GM23338 (cell line): ENCODE measurements at regions not wholly inside any gene's neighbourhood (a gene's known extent, or its start where the extent isn't known, plus 50 kb on each side); places are given as distances from the start of the nearest gene placed in this dataset.

ENCODE experiments used
- ATAC-seq: fragments of 200-7000 bp; cut with Tn5 transposase; 3 replicates; pipeline ENCODE4 v1.9.1; 2020
- DNase-seq: peaks from one replicate; pipeline ENCODE4 v3.0.0-alpha.2; 2015; ENCODE audit warnings: low spot score
- H2AFZ ChIP-seq: fragments of 200-600 bp; sonication (generic); 2 replicates; pipeline ENCODE4 v1.8.0; 2016; ENCODE audit warnings: antibody characterized with exemption, mild to moderate bottlenecking, moderate library complexity
- H3F3A ChIP-seq: fragments of 200-600 bp; sonication (generic); replicated peaks from 2 replicates; pipeline ENCODE4 v1.8.0; 2017; ENCODE audit warnings: antibody characterized with exemption, mixed run types, low read depth
- H3K27ac ChIP-seq: fragments of 200-600 bp; sonication (generic); 2 replicates; pipeline ENCODE4 v1.6.1; 2016; ENCODE audit warnings: low read depth
- H3K27me3 ChIP-seq: fragments of 200-600 bp; sonication (generic); 2 replicates; pipeline ENCODE4 v1.8.0; 2016; ENCODE audit warnings: mild to moderate bottlenecking, mixed run types, moderate library complexity; ENCODE audit not compliant: insufficient read depth
- H3K36me3 ChIP-seq: fragments of 200-600 bp; sonication (generic); 2 replicates; pipeline ENCODE4 v1.8.0; 2016; ENCODE audit warnings: mild to moderate bottlenecking; ENCODE audit not compliant: insufficient read depth
- H3K4me1 ChIP-seq: fragments of 200-600 bp; sonication (generic); 2 replicates; pipeline ENCODE4 v1.8.0; 2016; ENCODE audit warnings: mild to moderate bottlenecking, moderate library complexity; ENCODE audit not compliant: insufficient read depth
- H3K4me2 ChIP-seq: fragments of 200-600 bp; sonication (generic); 2 replicates; pipeline ENCODE4 v1.7.1; 2017; ENCODE audit warnings: mixed run types
- H3K4me3 ChIP-seq: fragments of 200-600 bp; sonication (generic); 2 replicates; pipeline ENCODE4 v1.6.1; 2016; ENCODE audit warnings: mixed run types
- H3K79me2 ChIP-seq: fragments of 200-600 bp; sonication (generic); replicated peaks from 2 replicates; pipeline ENCODE4 v1.8.0; 2017; ENCODE audit warnings: mild to moderate bottlenecking; ENCODE audit not compliant: insufficient read depth
- H3K9me2 ChIP-seq: fragments of 200-600 bp; sonication (generic); 2 replicates; pipeline ENCODE4 v1.8.0; 2017; ENCODE audit not compliant: insufficient read depth
- H4K20me1 ChIP-seq: fragments of 200-600 bp; sonication (generic); replicated peaks from 2 replicates; pipeline ENCODE4 v1.8.0; 2017; ENCODE audit warnings: mild to moderate bottlenecking; ENCODE audit not compliant: insufficient read depth
- H3K27ac Mint-ChIP-seq: 2 replicates; pipeline ENCODE4 v1.8.0; 2020; ENCODE audit warnings: inconsistent platforms, mild to moderate bottlenecking, moderate library complexity, mixed read lengths
- H3K27me3 Mint-ChIP-seq: 3 replicates; pipeline ENCODE4 v1.8.0; 2022; ENCODE audit warnings: low read depth, mild to moderate bottlenecking, moderate library complexity, mixed read lengths, inconsistent platforms; ENCODE audit not compliant: insufficient read depth, poor library complexity
- H3K36me3 Mint-ChIP-seq: 3 replicates; pipeline ENCODE4 v1.8.0; 2021; ENCODE audit warnings: low read depth, mild to moderate bottlenecking, inconsistent platforms, moderate library complexity, mixed read lengths
- H3K4me1 Mint-ChIP-seq: 3 replicates; pipeline ENCODE4 v1.8.0; 2020; ENCODE audit warnings: mild to moderate bottlenecking, inconsistent platforms, mixed read lengths
- H3K4me3 Mint-ChIP-seq: 3 replicates; pipeline ENCODE4 v1.8.0; 2021; ENCODE audit warnings: moderate library complexity, mild to moderate bottlenecking, inconsistent platforms, mixed read lengths
- H3K9me3 Mint-ChIP-seq: 3 replicates; pipeline ENCODE4 v1.8.0; 2020; ENCODE audit warnings: moderate library complexity, mild to moderate bottlenecking, inconsistent platforms, mixed read lengths
- CREB1 ChIP-seq: fragments of 250-450 bp; sonication (Bioruptor Pico); IDR thresholded peaks from 2 replicates; pipeline ENCODE4 v1.5.0; 2020; ENCODE audit warnings: low read depth, mild to moderate bottlenecking, moderate library complexity
- ETS1 ChIP-seq: IDR thresholded peaks from 2 replicates; pipeline ENCODE4 v1.6.1; 2016; ENCODE audit warnings: antibody characterized with exemption
- EZH2 ChIP-seq: fragments of 200-600 bp; sonication (generic); IDR thresholded peaks from one replicate; pipeline ENCODE4 v1.8.0; 2017; ENCODE audit warnings: antibody characterized with exemption, mild to moderate bottlenecking, low read depth; ENCODE audit not compliant: unreplicated experiment
- EZH2phosphoT487 ChIP-seq: fragments of 200-600 bp; sonication (generic); IDR thresholded peaks from one replicate; pipeline ENCODE4 v1.8.1; 2018; ENCODE audit warnings: antibody characterized with exemption; ENCODE audit not compliant: unreplicated experiment
- JUNB ChIP-seq: IDR thresholded peaks from one replicate; pipeline ENCODE4 v1.6.1; 2016; ENCODE audit warnings: antibody characterized with exemption; ENCODE audit not compliant: unreplicated experiment
- NANOG ChIP-seq: IDR thresholded peaks from 2 replicates; pipeline ENCODE4 v1.6.1; 2016; ENCODE audit warnings: antibody characterized with exemption, borderline replicate concordance
- POLR2AphosphoS5 ChIP-seq: IDR thresholded peaks from 2 replicates; pipeline ENCODE4 v1.6.1; 2016; ENCODE audit warnings: antibody characterized with exemption, low read depth
- STAT1 ChIP-seq: IDR thresholded peaks from one replicate; pipeline ENCODE4 v1.6.1; 2016; ENCODE audit warnings: antibody characterized with exemption; ENCODE audit not compliant: unreplicated experiment
- ZNF114 ChIP-seq: fragments of 250-450 bp; sonication (Bioruptor Pico); IDR thresholded peaks from 2 replicates; pipeline ENCODE4 v1.5.0; 2020; ENCODE audit warnings: mild to moderate bottlenecking, moderate library complexity
- ZNF331 ChIP-seq: fragments of 250-450 bp; sonication (Bioruptor Pico); IDR thresholded peaks from 2 replicates; pipeline ENCODE4 v1.5.0; 2020; ENCODE audit warnings: low read depth, mild to moderate bottlenecking, moderate library complexity
- TF ChIP-seq, protein P1 (sequence below): fragments of 250-450 bp; sonication (Bioruptor Pico); IDR thresholded peaks from 2 replicates; pipeline ENCODE4 v1.5.0; 2020; ENCODE audit warnings: mild to moderate bottlenecking, moderate library complexity
- TF ChIP-seq, protein P2 (sequence below): IDR thresholded peaks from one replicate; pipeline ENCODE4 v1.6.1; 2018; ENCODE audit warnings: antibody characterized with exemption; ENCODE audit not compliant: unreplicated experiment
- TF ChIP-seq, protein P3 (sequence below), 2 experiments: fragments of 200-600 bp in 1 of 2; sonication (generic) in 1 of 2; conservative IDR thresholded peaks; 2 replicates each; pipeline versions ENCODE4 v1.5.1 to v1.6.1; 2016 to 2017; ENCODE audit warnings: antibody characterized with exemption in 2 of 2, low read depth in 2 of 2, mild to moderate bottlenecking in 2 of 2, moderate library complexity in 1 of 2

DNA sequence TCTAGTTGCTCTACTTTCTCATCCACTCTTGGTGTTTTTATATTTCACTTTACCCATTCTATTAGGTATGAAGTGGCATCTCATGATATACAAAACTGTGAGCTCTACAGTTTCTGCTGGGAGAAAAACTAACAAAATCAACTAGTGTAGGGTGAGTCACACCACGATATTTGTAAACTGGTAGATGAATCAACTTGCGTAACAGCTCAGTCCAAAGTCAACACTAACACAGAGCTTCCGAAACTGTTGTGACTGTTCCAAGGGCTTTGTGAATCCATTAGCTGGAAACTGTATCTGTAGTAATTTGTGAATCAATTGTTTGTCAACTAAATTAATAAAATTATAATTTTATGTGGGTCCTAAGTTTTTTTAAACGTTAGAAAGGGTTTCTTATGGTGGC, 119.8 kb upstream of the TSPAN5 start:
- no peak for ATAC-seq
- H3K9me3 Mint-ChIP-seq = no peaks in the 10 kb centered on the region
- no peaks in the 10 kb centered on the region for H3K27me3 Mint-ChIP-seq
- DNase-seq = no peak
- H3K9me2 ChIP-seq = no peaks in the 10 kb centered on the region
- H3K27me3 ChIP-seq = no peaks in the 10 kb centered on the region
- no peaks in the 10 kb centered on the region for H3K79me2 ChIP-seq
- no peaks in the 10 kb centered on the region for H3K36me3 Mint-ChIP-seq
- no peaks in the 10 kb centered on the region for H4K20me1 ChIP-seq
- H3K27ac Mint-ChIP-seq = no peak overlapping the region
- no peak overlapping the region for H3K4me3 ChIP-seq
- no peak for TF ChIP-seq CREB1 (CRISPR knock-in tag)
- TF ChIP-seq NANOG = no peak
- no peak for TF ChIP-seq ZNF114
- TF ChIP-seq ETS1 = no peak
- no peak for TF ChIP-seq EZH2phosphoT487
- TF ChIP-seq, protein P1, sequence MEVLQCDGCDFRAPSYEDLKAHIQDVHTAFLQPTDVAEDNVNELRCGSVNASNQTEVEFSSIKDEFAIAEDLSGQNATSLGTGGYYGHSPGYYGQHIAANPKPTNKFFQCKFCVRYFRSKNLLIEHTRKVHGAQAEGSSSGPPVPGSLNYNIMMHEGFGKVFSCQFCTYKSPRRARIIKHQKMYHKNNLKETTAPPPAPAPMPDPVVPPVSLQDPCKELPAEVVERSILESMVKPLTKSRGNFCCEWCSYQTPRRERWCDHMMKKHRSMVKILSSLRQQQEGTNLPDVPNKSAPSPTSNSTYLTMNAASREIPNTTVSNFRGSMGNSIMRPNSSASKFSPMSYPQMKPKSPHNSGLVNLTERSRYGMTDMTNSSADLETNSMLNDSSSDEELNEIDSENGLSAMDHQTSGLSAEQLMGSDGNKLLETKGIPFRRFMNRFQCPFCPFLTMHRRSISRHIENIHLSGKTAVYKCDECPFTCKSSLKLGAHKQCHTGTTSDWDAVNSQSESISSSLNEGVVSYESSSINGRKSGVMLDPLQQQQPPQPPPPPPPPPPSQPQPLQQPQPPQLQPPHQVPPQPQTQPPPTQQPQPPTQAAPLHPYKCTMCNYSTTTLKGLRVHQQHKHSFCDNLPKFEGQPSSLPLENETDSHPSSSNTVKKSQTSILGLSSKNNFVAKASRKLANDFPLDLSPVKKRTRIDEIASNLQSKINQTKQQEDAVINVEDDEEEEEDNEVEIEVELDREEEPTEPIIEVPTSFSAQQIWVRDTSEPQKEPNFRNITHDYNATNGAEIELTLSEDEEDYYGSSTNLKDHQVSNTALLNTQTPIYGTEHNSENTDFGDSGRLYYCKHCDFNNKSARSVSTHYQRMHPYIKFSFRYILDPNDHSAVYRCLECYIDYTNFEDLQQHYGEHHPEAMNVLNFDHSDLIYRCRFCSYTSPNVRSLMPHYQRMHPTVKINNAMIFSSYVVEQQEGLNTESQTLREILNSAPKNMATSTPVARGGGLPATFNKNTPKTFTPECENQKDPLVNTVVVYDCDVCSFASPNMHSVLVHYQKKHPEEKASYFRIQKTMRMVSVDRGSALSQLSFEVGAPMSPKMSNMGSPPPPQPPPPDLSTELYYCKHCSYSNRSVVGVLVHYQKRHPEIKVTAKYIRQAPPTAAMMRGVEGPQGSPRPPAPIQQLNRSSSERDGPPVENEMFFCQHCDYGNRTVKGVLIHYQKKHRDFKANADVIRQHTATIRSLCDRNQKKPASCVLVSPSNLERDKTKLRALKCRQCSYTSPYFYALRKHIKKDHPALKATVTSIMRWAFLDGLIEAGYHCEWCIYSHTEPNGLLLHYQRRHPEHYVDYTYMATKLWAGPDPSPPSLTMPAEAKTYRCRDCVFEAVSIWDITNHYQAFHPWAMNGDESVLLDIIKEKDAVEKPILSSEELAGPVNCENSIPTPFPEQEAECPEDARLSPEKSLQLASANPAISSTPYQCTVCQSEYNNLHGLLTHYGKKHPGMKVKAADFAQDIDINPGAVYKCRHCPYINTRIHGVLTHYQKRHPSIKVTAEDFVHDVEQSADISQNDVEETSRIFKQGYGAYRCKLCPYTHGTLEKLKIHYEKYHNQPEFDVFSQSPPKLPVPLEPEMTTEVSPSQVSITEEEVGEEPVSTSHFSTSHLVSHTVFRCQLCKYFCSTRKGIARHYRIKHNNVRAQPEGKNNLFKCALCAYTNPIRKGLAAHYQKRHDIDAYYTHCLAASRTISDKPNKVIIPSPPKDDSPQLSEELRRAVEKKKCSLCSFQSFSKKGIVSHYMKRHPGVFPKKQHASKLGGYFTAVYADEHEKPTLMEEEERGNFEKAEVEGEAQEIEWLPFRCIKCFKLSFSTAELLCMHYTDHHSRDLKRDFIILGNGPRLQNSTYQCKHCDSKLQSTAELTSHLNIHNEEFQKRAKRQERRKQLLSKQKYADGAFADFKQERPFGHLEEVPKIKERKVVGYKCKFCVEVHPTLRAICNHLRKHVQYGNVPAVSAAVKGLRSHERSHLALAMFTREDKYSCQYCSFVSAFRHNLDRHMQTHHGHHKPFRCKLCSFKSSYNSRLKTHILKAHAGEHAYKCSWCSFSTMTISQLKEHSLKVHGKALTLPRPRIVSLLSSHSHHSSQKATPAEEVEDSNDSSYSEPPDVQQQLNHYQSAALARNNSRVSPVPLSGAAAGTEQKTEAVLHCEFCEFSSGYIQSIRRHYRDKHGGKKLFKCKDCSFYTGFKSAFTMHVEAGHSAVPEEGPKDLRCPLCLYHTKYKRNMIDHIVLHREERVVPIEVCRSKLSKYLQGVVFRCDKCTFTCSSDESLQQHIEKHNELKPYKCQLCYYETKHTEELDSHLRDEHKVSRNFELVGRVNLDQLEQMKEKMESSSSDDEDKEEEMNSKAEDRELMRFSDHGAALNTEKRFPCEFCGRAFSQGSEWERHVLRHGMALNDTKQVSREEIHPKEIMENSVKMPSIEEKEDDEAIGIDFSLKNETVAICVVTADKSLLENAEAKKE (CRISPR knock-in tag) = no peak
- TF ChIP-seq POLR2AphosphoS5 = no peak
- no peak for TF ChIP-seq EZH2
- TF ChIP-seq ZNF331 (CRISPR knock-in tag) = no peak
- TF ChIP-seq JUNB = no peak
- TF ChIP-seq, protein P2, sequence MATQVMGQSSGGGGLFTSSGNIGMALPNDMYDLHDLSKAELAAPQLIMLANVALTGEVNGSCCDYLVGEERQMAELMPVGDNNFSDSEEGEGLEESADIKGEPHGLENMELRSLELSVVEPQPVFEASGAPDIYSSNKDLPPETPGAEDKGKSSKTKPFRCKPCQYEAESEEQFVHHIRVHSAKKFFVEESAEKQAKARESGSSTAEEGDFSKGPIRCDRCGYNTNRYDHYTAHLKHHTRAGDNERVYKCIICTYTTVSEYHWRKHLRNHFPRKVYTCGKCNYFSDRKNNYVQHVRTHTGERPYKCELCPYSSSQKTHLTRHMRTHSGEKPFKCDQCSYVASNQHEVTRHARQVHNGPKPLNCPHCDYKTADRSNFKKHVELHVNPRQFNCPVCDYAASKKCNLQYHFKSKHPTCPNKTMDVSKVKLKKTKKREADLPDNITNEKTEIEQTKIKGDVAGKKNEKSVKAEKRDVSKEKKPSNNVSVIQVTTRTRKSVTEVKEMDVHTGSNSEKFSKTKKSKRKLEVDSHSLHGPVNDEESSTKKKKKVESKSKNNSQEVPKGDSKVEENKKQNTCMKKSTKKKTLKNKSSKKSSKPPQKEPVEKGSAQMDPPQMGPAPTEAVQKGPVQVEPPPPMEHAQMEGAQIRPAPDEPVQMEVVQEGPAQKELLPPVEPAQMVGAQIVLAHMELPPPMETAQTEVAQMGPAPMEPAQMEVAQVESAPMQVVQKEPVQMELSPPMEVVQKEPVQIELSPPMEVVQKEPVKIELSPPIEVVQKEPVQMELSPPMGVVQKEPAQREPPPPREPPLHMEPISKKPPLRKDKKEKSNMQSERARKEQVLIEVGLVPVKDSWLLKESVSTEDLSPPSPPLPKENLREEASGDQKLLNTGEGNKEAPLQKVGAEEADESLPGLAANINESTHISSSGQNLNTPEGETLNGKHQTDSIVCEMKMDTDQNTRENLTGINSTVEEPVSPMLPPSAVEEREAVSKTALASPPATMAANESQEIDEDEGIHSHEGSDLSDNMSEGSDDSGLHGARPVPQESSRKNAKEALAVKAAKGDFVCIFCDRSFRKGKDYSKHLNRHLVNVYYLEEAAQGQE = no peak
- no peak for TF ChIP-seq STAT1
- TF ChIP-seq, protein P3, sequence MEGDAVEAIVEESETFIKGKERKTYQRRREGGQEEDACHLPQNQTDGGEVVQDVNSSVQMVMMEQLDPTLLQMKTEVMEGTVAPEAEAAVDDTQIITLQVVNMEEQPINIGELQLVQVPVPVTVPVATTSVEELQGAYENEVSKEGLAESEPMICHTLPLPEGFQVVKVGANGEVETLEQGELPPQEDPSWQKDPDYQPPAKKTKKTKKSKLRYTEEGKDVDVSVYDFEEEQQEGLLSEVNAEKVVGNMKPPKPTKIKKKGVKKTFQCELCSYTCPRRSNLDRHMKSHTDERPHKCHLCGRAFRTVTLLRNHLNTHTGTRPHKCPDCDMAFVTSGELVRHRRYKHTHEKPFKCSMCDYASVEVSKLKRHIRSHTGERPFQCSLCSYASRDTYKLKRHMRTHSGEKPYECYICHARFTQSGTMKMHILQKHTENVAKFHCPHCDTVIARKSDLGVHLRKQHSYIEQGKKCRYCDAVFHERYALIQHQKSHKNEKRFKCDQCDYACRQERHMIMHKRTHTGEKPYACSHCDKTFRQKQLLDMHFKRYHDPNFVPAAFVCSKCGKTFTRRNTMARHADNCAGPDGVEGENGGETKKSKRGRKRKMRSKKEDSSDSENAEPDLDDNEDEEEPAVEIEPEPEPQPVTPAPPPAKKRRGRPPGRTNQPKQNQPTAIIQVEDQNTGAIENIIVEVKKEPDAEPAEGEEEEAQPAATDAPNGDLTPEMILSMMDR (conservative IDR thresholded peaks at IDR 0.05; ENCODE audit: low read depth in 2 of 2) = no peak
- H3K36me3 ChIP-seq = no peaks in the 10 kb centered on the region
- H3K4me2 ChIP-seq = no peak overlapping the region
- H3K4me1 Mint-ChIP-seq = no peaks in the 10 kb centered on the region
- no peak overlapping the region for H2AFZ ChIP-seq
- no peaks in the 10 kb centered on the region for H3F3A ChIP-seq
- no peak overlapping the region for H3K27ac ChIP-seq
- H3K4me1 ChIP-seq = no peaks in the 10 kb centered on the region
- no peak overlapping the region for H3K4me3 Mint-ChIP-seq
